GM19467 (cell line): ENCODE measurements at regions not wholly inside any gene's neighbourhood (a gene's known extent, or its start where the extent isn't known, plus 50 kb on each side); places are given as distances from the start of the nearest gene placed in this dataset.
"Not testable (repeated sequence)": the region's sequence is repeated elsewhere in the genome, so short reads cannot be mapped to it uniquely, and the experiment has no call there.

Experiments
- ATAC-seq: cut with Tn5 transposase; IDR thresholded peaks from one replicate; pipeline ENCODE4 v1.9.1; 2021; ENCODE audit warnings: mild to moderate bottlenecking, moderate library complexity; ENCODE audit not compliant: unreplicated experiment

DNA sequence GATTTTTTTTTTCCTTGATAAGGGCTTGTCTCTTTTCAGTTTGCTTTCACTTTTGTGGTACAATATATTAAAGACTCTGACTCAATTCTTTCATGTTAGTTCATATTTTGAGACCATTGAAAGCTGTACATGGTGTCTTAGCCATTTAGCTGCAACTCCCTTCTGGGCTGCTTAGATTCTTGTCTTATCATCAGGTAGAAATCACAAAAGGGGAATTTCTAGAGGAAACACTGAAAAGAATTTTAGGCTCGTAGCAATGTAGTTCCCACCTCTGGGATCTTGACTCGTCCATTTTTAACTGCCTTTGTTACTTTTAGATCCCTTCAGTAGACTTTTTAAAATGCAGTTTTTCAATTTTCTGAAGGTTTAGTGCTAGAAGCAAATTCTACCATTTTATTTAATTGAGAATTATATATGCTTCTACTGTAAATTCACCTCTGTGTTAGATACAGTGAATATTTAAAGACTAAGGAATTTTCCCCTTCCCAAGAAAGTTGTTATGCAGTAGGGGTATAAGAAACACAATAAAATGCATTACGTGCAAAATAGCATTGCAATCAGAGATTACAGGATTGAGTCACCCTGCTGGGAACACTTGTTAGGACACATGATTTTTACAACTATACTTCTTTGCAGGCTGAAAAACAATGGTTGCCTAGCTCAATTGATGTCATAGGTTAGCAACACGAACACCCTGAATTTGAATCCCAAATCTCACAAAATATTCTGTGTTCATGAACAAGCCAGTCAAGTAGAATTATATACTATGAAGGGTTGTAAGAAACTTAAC lies 772.7 kb downstream of the PDCD6IP start:
- ATAC-seq = no peak

- no peak for ATAC-seq
These were observed 773.3 kb downstream of the PDCD6IP start for GRCh38 chr3:34571714-34572113.

DNA sequence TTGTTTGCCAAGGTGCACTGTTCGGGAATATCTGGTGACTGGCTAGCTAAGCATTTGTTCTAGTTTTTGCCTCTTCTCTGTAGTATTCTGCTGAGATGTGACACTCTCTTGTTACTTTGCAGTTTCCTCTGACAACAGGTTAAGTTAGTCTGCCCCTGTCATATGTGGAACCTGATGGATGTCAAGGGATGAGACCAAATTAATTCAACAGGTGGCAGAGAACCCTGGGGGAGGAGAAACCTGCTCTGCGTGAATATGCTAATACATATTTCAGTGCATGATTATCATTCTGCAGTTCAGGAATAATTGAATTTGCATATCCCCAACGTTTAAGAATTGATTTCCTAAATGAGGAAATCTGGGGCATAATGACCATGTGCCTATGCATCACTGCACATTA lies 777.3 kb downstream of the PDCD6IP start:
- ATAC-seq = no peak

- no peak for ATAC-seq
These were observed 783.6 kb downstream of the PDCD6IP start for GRCh38 chr3:34582055-34582454.

GRCh38 chr3:34583451-34583850 lies 785.0 kb downstream of the PDCD6IP start:
- no peak for ATAC-seq

GRCh38 chr3:34584971-34585370 lies 786.5 kb downstream of the PDCD6IP start:
- no peak for ATAC-seq

- no peak for ATAC-seq
These were observed 801.2 kb downstream of the PDCD6IP start for GRCh38 chr3:34599595-34599994.

DNA sequence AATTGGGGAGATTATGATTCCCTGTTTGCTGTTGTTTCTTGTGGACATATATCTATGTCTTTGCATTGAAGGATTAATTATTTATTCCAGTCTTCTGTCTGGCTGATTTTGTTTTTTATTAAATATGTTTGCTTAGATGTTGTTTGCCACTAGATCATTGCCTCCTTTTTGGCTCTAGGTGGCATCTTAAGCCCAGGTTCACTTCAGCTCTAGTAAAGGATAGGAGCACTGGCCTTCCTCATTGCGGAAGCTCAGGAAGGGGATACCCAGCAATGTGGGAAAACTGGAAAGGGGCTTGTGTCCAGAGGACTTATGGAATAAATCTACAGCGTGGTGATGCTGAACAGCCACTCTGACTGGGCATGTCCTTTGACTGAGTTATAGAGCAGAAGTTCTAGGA lies 821.6 kb downstream of the PDCD6IP start:
- ATAC-seq = no peak

DNA sequence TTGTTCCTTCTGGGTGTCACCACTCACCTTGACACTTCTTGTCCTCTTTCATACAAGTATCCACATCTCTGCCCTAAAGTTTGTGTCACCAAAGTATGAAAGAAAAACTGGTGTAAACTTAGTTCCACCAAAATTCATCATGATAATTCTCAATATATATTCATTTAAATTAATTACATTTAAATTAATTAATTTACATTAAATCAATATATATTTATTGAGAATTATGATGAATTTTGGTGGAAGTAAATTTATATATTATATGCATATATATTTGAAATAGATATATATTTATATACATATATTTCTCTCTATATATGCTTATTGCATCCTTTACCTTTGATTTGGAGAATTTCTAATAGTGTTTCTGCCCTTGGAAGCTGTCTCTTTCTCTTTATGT lies 828.3 kb downstream of the PDCD6IP start:
- ATAC-seq = no peak

DNA sequence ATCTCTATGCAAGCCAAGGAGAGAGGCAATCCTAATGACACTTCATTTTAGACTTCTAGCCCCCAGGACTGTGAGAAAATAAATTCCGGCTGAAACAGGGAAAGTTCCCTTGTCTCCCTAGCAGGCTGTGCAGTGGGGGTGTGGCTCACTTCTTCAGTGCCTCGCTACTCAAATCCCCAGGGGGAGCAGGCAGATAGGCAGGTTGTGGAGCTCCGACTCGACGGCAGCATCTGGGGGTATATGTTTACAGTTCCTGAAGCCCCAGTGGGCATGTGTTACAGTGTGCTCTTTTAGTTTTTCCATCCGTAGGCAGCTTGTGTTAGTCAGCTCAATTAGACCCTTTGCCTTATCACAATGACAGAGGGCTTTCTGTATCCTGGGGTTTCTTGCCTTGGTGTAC lies 836.5 kb downstream of the PDCD6IP start:
- no peak for ATAC-seq

DNA sequence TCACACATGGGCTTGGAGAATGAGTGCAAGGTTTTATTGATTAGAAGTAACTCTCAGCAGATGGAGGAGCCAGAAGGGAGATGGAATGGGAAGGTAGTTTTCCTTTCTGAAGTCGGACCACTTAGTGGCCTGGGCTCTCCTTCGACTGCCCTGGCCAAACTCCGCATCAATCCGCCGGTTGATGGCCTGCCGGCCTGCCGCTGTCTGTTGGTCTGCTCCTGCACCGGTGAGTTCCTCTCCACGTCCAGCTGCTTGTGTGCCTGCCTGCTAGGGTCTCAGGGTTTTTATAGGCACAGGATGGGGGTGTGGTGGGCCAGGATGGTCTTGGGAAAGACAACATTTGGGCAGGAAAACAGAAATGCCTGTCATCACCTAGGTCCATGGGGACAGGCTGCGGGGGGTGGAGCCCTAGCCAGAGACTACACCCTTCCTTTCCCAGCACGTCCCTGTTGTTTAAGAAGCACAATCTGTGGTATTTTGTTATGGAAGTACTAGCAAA lies 837.0 kb downstream of the PDCD6IP start:
- no peak for ATAC-seq

DNA sequence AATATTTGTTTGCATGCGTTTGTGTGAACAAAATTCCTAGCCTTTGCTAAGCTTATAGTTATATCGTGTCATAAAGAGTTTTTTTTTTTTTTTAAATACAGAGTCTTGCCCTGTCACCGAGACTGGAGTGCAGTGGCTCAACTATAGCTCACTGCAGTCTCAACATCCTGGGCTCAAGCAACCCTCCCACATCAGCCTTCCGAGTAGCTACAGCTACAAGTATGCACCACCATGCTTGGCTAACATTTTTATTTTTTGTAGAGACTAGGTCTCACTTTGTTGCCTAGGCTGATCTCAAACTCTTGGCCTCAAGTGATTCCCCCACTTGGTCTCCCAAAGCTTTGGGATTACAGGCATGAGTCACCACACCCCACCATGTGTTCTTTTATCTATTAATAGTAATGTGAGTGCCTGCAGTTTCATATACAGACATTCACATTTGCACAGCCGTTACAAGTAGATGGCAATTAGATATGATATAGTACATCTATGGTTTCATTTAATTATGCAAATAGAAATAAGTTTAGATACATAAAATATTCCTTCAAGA lies 848.6 kb downstream of the PDCD6IP start:
- ATAC-seq = no peak

- no peak for ATAC-seq
These were observed 851.7 kb downstream of the PDCD6IP start for GRCh38 chr3:34650131-34650530.

- ATAC-seq = no peak
These were observed 870.5 kb downstream of the PDCD6IP start for GRCh38 chr3:34668915-34669314.

DNA sequence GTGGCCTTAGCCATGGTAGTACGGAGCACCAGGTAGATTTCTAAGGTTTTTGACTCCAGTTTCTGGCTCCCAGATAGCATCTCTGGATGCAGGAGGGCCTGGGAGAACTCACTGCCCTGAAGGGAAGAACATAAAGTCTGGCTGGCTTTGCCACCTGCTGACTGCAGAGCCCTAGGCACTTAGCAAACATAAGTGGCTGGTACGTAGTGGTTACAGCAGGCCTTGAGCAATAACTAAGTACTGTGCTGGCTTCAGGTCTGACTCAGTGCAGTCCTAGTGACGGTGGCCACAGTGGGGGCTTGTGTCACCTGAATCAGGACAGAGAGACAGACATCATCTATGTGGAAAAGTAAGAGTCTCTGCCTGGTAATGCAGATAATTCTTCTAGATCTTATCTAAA lies 871.1 kb downstream of the PDCD6IP start:
- no peak for ATAC-seq

DNA sequence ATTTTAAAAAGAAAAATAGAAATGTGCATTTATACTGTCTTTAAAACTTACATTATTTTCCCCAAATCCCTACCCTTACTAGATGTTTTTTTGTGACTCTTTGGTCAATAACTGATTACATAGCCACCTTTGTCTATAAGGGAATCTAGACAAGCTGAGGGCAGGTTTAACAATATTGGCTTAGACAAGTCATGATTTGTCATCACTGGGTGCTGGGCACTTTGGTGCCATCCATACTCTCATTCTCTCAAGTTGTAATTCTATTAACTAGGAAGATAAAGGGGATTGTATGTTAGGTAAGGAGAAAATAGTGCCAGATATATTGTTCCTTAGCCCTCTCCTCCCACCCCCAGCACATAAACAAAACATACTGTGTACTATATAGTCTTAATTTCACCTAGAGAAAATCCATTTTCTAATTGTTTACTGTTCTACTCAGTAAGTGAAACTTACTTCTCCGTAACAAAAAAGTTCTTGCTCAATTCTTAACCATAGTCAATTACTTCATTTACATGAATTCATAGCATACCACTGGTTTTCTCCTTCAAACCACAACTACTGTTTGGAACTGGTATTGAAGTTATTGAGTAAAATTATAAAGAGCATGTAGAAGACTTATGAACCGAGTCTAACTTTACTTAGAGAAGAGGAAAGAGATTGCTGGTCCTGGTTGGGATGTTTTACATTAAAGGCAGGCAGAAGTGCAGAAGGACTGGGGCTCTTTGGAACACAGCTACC lies 877.1 kb downstream of the PDCD6IP start:
- no peak for ATAC-seq

- no peak for ATAC-seq
These were observed 878.0 kb downstream of the PDCD6IP start for GRCh38 chr3:34676436-34676835.

- no peak for ATAC-seq
These were observed 880.1 kb downstream of the PDCD6IP start for GRCh38 chr3:34678575-34678974.

DNA sequence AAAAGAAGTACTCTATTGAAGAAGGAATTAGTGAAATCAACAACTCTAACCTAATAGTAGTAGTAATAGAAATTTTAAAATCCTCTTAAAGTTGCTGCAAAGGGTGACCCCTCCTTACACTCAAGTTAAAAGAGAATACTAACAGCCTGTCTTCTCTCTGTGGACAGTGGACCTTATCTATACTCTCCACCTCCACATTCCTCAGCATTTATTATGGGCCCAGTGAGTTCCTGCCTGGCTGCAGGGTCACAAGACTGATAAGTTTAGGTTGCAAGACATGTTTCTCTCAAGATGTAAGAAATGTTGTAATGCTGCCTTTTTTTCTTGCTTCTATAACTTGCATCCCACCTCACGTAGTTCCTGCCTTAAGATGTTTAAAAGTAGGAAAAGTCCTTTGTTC lies 880.6 kb downstream of the PDCD6IP start:
- not testable (repeated sequence) for ATAC-seq

DNA sequence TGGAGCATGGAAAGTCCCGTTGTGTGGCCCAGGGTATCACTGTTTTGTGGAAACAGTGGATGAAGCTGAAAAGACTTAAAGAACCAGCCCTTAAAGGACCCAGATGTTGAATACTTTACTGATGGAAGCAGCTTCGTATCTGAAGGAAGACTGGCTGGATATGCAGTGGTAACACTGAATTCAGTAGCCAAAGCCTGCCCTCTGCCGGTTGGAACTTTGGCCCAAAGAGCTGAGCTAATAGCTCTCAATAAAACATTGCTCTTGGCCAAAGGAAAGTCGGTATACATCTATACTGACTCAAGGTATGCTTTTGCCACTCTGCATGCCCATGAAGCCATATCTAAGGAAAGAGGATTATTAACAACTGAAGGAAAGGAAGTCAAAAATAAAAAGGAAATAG lies 885.4 kb downstream of the PDCD6IP start:
- ATAC-seq = no peak

- no peak for ATAC-seq
These were observed 888.1 kb downstream of the PDCD6IP start for GRCh38 chr3:34686541-34686940.

DNA sequence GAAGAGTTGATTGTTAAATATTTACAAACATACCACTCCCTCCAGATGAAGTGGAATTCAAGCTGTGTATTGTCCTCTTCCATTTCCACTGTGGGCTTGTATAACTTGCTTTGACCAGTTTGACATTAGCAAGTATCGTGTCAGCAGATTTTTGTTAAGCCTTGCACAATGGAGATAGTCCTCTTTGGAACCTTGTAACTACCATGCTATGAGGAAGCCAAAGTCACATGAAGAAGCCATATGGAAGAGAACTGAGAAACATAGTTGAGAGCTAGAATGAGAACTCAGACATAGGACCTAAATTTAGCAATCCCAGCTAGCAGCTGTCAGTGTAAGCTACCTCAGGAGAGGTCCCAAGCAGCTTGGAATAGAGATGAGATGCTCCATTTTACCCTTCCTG lies 889.2 kb downstream of the PDCD6IP start:
- ATAC-seq = no peak
